ENCODE measurements at regions not wholly inside any gene's neighbourhood (a gene's known extent, or its start where the extent isn't known, plus 50 kb on each side); places are given as distances from the start of the nearest gene placed in this dataset.

DNA sequence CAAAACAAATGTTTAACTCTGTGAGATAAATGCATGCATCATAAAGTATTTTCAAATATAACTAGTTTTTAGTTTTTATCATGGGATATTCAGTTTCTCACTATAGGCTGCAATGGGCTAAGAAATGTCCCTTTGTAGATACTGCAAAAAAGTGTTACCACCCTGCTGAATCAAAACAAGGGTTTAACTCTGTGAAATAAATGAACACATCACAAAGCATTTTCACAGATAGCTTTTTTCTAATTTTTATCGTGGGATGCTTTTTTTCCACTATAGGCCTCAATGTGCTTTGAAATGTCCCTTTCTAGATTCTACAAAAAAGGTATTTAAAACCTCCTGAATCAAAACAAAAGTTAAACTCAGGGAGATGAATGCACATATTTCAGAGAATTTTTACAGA, 541.1 kb downstream of the KCNJ18 start:
- H3K27ac Mint-ChIP-seq (ENCODE audit: unreplicated experiment), result no peak overlapping the region
- no peak for DNase-seq (ENCODE audit: low read depth, low spot score)
- no peaks in the 10 kb centered on the region for H3K27me3 Mint-ChIP-seq (ENCODE audit: low read depth)
- H3K4me3 Mint-ChIP-seq, result no peak overlapping the region
- H3K9me3 Mint-ChIP-seq, result peaks cover 2% of the 10 kb centered on the region
- H3K4me1 Mint-ChIP-seq, result no peaks in the 10 kb centered on the region
- TF ChIP-seq, protein P1, sequence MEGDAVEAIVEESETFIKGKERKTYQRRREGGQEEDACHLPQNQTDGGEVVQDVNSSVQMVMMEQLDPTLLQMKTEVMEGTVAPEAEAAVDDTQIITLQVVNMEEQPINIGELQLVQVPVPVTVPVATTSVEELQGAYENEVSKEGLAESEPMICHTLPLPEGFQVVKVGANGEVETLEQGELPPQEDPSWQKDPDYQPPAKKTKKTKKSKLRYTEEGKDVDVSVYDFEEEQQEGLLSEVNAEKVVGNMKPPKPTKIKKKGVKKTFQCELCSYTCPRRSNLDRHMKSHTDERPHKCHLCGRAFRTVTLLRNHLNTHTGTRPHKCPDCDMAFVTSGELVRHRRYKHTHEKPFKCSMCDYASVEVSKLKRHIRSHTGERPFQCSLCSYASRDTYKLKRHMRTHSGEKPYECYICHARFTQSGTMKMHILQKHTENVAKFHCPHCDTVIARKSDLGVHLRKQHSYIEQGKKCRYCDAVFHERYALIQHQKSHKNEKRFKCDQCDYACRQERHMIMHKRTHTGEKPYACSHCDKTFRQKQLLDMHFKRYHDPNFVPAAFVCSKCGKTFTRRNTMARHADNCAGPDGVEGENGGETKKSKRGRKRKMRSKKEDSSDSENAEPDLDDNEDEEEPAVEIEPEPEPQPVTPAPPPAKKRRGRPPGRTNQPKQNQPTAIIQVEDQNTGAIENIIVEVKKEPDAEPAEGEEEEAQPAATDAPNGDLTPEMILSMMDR (conservative IDR thresholded peaks at IDR 0.05), result no peak
- H3K36me3 Mint-ChIP-seq (ENCODE audit: low read depth), result peaks cover 3% of the 10 kb centered on the region

DNA sequence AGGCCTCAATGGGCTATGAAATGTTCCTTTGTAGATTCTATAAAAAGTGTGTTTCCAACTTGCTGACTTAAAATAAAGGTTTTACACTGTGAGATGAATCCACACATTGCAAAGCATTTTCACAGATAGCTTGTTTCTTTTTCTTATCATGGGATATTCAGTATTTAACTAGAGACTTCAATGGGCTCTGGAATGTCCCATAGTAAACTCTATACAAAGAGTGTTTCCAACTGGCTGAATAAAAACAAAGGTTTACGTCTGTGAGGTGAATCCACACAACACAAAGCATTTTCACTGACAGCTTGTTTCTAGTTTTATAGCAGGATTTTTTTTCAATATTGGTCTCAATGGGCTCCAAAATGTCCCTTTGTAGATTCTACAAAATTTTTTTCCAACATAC, 550.1 kb downstream of the KCNJ18 start:
- H3K36me3 Mint-ChIP-seq (ENCODE audit: low read depth), result no peaks in the 10 kb centered on the region
- H3K4me3 Mint-ChIP-seq, result no peak overlapping the region
- no peaks in the 10 kb centered on the region for H3K27me3 Mint-ChIP-seq (ENCODE audit: low read depth)
- H3K27ac Mint-ChIP-seq (ENCODE audit: unreplicated experiment), result no peak overlapping the region
- no peaks in the 10 kb centered on the region for H3K4me1 Mint-ChIP-seq
- no peak for DNase-seq (ENCODE audit: low read depth, low spot score)
- TF ChIP-seq, protein P1 (conservative IDR thresholded peaks at IDR 0.05), result no peak
- peaks cover 5% of the 10 kb centered on the region for H3K9me3 Mint-ChIP-seq

DNA sequence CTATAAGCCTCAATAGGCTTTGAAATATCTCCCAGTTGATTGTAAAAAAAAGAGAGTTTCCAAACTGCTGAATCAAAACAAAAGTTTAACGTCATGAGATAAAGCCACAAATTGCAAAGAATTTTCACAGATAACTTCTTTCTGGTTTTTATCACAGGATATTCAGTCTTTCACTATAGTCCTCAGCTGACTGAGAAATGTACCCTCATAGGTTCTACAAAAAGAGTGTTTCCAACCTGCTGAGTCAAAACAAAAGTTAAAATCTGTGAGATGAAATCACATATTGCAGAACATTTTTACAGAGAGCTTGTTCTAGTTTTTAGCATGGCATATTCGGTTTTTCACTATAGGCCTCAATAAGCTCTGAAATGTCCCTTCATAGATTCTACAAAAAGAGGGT, 559.2 kb downstream of the KCNJ18 start:
- DNase-seq (ENCODE audit: low read depth, low spot score), result no peak
- Mint-ChIP-seq H3K4me3 (no peak overlapping the region), H3K9me3 (peaks cover 2% of the 10 kb centered on the region), H3K27me3 (ENCODE audit: low read depth) (no peaks in the 10 kb centered on the region), H3K36me3 (ENCODE audit: low read depth) (no peaks in the 10 kb centered on the region), H3K4me1 (no peaks in the 10 kb centered on the region), H3K27ac (ENCODE audit: unreplicated experiment) (no peak overlapping the region)
- TF ChIP-seq, protein P1 (conservative IDR thresholded peaks at IDR 0.05), result no peak

DNA sequence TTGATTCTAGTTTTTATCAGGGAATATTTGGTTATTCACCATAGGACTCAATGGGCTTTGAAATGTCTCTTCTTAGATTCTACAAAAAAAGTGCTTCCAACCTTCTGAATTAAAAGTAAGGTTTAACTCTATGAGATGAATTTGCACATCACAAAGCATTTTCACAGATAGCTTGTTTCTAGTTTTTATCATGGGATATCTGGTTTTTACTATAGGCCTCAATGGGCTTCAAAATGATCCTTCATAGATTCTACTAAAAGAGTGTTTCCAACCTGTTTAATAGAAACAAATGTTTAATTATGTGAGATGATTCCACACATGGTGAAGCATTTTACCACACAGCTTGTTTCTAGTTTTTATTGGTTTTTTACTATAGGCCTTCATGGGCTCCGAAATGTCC, 560.7 kb downstream of the KCNJ18 start:
- Mint-ChIP-seq H3K9me3 (peaks cover 2% of the 10 kb centered on the region), H3K4me1 (no peaks in the 10 kb centered on the region), H3K4me3 (no peak overlapping the region), H3K27ac (ENCODE audit: unreplicated experiment) (no peak overlapping the region), H3K27me3 (ENCODE audit: low read depth) (no peaks in the 10 kb centered on the region), H3K36me3 (ENCODE audit: low read depth) (no peaks in the 10 kb centered on the region)
- no peak for DNase-seq (ENCODE audit: low read depth, low spot score)
- TF ChIP-seq, protein P1 (conservative IDR thresholded peaks at IDR 0.05), result no peak

DNA sequence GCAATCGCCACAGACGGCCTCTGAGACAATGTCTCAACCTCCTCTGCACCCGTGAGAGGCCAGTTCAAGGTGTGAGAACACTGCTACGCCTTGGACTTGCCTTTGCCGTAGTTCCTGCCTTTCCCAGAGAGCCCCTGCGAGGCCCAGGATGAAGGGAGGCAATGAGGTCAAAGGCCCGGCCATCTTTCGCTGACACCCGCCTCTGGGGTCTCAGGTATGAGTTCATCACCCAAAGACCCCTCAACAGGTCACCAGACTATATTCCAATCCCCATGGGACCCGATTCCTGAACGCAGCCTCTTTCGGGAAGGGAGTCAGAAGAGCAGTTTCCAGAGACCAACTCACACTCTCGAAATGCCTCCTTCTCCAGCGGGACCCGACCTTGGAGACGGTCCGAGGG, 573.5 kb downstream of the KCNJ18 start:
- Mint-ChIP-seq H3K4me3 (no peak overlapping the region), H3K4me1 (no peaks in the 10 kb centered on the region), H3K27me3 (ENCODE audit: low read depth) (no peaks in the 10 kb centered on the region), H3K36me3 (ENCODE audit: low read depth) (no peaks in the 10 kb centered on the region), H3K9me3 (peaks cover 8% of the 10 kb centered on the region), H3K27ac (ENCODE audit: unreplicated experiment) (no peak overlapping the region)
- TF ChIP-seq, protein P1 (conservative IDR thresholded peaks at IDR 0.05), result no peak
- DNase-seq (ENCODE audit: low read depth, low spot score), result no peak

DNA sequence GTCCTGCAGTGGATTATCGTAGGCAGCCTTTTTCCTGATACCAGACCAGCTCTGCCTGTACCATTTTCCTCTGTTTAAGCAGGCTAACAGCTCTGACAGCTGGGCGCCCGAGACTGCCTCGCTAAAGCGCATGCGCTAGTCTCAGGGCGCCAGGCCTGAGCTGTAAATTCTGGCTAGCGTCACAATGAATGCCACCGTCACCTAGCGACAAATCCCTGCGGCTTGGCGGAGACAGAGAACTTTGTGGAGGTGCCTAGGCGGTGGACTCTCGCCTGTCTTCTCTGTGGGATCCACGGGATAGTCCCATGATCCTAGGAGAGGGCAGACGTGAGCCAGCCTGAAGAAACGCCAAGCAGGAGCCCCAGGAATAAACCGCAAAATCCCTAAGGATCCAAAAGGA, 573.9 kb downstream of the KCNJ18 start:
- Mint-ChIP-seq H3K9me3 (peaks cover 4% of the 10 kb centered on the region), H3K4me3 (no peak overlapping the region), H3K27me3 (ENCODE audit: low read depth) (no peaks in the 10 kb centered on the region), H3K27ac (ENCODE audit: unreplicated experiment) (no peak overlapping the region), H3K36me3 (ENCODE audit: low read depth) (no peaks in the 10 kb centered on the region), H3K4me1 (no peaks in the 10 kb centered on the region)
- DNase-seq (ENCODE audit: low read depth, low spot score), result no peak
- TF ChIP-seq, protein P1 (conservative IDR thresholded peaks at IDR 0.05), result no peak

Measured in neural crest cell (in vitro differentiated cells).